ENCODE measurements at regions not wholly inside any gene's neighbourhood (a gene's known extent, or its start where the extent isn't known, plus 50 kb on each side); places are given as distances from the start of the nearest gene placed in this dataset.

DNA sequence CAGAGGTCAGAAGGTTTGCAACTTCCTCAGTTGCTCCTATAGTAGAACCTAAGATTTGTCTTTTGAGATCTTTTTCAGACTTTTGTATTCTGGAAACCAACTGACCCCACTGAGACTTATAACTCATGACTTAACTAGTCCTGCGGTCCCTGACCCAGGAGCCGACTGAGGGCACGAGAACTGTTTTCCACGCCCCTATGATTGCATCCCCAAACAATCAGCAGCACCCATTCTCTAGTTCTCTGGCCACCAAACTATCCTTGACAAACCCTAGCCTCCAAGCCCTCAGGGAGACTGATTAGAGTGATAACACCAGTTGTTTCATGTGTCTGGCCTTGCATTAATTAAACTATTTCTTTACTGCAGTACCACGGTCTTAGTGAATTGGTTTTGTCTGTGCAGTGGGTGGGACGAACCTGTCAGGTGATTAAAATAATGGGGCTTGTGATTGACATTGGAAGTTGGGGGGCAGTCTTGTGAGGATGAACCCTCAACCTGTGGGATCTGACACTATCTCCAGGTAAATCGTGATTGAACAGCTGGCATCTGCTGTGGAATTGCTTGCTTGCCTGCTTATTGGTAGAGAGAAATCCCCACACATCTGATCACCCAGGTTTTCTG, 95.7 kb downstream of the B3GNT2 start:
- H3K4me3 ChIP-seq, result no peak overlapping the region
- TF ChIP-seq, protein P1, sequence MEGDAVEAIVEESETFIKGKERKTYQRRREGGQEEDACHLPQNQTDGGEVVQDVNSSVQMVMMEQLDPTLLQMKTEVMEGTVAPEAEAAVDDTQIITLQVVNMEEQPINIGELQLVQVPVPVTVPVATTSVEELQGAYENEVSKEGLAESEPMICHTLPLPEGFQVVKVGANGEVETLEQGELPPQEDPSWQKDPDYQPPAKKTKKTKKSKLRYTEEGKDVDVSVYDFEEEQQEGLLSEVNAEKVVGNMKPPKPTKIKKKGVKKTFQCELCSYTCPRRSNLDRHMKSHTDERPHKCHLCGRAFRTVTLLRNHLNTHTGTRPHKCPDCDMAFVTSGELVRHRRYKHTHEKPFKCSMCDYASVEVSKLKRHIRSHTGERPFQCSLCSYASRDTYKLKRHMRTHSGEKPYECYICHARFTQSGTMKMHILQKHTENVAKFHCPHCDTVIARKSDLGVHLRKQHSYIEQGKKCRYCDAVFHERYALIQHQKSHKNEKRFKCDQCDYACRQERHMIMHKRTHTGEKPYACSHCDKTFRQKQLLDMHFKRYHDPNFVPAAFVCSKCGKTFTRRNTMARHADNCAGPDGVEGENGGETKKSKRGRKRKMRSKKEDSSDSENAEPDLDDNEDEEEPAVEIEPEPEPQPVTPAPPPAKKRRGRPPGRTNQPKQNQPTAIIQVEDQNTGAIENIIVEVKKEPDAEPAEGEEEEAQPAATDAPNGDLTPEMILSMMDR (IDR thresholded peaks at IDR 0.05), result no peak
- no peak for TF ChIP-seq POLR2A (IDR thresholded peaks at IDR 0.05)
- 87 to 93% (median 90%) methylated on average over 7 of the region's 7 CpGs for WGBS, 4 donors
- ATAC-seq, result no peak
- intact Hi-C loops (cut with DNase I), result loop anchor here in 2 of 10 donors (5.0 to 10.0 kb wide), 3 partner anchors 46 to 367 kb away; no protein-coding TSS in a partner anchor
- peaks cover 7 to 59% (median 41%) of the 10 kb centered on the region in 12 donors for H3K4me1 ChIP-seq
- no peaks in the 10 kb centered on the region for H3K27me3 ChIP-seq
- H3K27ac ChIP-seq, result peak overlapping the region in 3 of 12 donors; percentile 4 to 69 (median 29)
- H3K36me3 ChIP-seq, result no peaks in the 10 kb centered on the region
- no peaks in the 10 kb centered on the region for H3K9me3 ChIP-seq
- no peak for DNase-seq

DNA sequence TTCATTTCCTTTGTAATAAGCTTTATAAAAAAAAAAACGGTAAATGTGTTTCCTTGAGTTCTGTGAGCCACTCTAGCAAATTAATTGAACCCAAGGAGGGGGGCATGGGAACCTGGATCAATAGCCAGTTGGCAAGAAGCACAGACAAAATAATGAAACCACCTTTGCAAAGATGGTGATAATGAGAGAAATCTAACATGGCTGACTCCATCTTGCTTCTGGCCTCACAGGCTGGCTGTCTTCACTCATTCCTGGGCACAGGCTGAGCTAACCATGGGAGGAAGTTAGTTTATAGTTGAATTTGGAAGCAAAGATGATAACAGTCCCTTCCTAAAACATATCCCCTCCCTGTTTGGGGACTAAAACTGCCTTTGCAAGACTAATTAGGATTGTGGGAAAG, 95.1 kb downstream of the B3GNT2 start:
- intact Hi-C loops (cut with DNase I), result loop anchor here in 2 of 10 donors (5.0 to 10.0 kb wide), 3 partner anchors 46 to 366 kb away; no protein-coding TSS in a partner anchor
- H3K27ac ChIP-seq, result no peak overlapping the region
- peaks cover 7 to 59% (median 41%) of the 10 kb centered on the region in 12 donors for H3K4me1 ChIP-seq
- no peaks in the 10 kb centered on the region for H3K36me3 ChIP-seq
- no peak for ATAC-seq
- H3K27me3 ChIP-seq, result no peaks in the 10 kb centered on the region
- no peak for DNase-seq
- H3K4me3 ChIP-seq, result no peak overlapping the region
- WGBS, 4 donors, result 83 to 96% (median 93%) methylated on average over 1 of the region's 1 CpG
- peaks cover 0 to under 1% (median 0%) of the 10 kb centered on the region in 12 donors for H3K9me3 ChIP-seq
- TF ChIP-seq POLR2A (IDR thresholded peaks at IDR 0.05), result no peak
- TF ChIP-seq, protein P1 (IDR thresholded peaks at IDR 0.05), result no peak

DNA sequence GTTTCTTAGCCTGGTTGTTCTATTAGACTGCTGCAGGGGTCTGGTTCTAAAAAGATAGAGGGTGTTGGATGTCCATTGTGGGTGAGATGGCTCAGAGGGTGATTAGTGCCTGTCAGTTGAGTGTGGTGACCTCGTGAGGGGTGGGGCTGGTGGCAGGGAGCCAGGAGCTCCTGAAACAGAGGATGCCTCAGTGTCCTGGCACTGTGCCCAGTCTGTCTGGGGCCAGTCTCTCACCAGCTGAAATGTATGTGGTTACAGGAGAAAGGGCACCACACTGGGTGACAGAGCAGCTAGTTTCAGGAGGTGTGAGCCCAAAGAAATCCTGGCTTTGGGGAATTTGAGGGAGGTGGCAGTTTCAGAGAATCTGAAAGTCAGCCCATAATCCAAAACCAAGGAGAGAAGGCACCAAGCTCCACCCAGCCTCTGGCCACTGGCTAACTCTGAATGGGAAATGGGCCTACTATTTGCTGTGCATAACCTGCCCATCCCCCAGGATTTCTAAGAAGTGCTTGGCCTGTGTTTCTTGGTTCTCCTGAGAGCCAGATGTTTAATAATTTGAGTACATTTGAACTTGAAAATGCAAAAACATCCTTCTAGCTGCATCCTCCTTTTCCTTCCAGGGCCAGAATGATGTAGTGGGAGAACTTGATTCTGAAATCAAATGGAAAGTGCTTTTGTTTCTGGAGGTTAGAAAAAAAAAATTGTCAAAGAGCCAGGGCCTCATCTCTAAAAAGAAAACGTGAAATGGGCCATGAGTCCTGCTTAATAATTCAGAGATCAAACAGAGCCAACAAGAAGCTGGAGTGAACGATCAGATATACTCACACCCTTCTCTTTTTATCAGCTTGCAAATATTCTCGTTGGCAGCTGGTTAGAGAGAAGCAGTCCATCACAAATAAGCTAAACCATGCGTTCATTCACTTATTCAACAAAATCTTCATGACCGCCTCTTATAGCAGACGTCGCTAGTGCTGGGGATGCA, 92.3 kb downstream of the B3GNT2 start:
- Histone ChIP-seq H3K4me3 (no peak overlapping the region), H3K27me3 (no peaks in the 10 kb centered on the region), H3K27ac (peak overlapping the region in 10 of 12 donors; percentile 2 to 80 (median 44)), H3K36me3 (no peaks in the 10 kb centered on the region), H3K4me1 (peaks cover 3 to 45% (median 29%) of the 10 kb centered on the region in 12 donors), H3K9me3 (peaks cover 0 to 17% (median 10%) of the 10 kb centered on the region in 12 donors)
- peak; percentile 75 to 87 (median 80) for DNase-seq
- WGBS, 4 donors, result 49 to 62% (median 52%) methylated on average over 8 of the region's 8 CpGs
- intact Hi-C loops (cut with DNase I), result no loop called here
- peak; percentile 54 to 84 (median 74) for ATAC-seq
- no peak for TF ChIP-seq POLR2A (IDR thresholded peaks at IDR 0.05)
- TF ChIP-seq, protein P1 (IDR thresholded peaks at IDR 0.05), result no peak

DNA sequence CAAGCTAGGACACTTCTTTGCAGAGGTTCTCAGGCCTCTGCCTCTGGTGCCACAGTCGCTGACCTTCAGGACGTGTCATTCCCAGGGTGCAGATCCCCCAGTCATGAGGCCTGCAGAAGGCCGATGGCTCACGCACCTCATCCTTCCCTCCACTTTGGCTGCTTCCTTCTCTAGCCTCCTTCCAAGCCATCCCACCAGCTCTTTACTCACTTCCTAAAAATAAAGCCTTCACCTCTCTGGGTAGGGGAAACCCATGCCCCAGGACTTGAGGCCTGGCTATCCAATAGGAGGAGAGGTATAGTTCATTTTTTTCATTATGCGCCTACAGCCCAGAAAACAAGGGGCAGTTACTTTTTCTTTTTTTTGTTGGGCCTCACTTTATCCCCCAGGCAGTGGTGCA, 91.4 kb downstream of the B3GNT2 start:
- 90 to 97% (median 93%) methylated on average over 5 of the region's 5 CpGs for WGBS, 4 donors
- peak overlapping the region in 5 of 12 donors; percentile 31 to 80 (median 68) for H3K27ac ChIP-seq

More for the DNA sequence above, 91.4 kb downstream of the B3GNT2 start:
- TF ChIP-seq POLR2A (IDR thresholded peaks at IDR 0.05), result no peak
- TF ChIP-seq, protein P1 (IDR thresholded peaks at IDR 0.05), result no peak
- DNase-seq, result no peak
- Histone ChIP-seq H3K36me3 (no peaks in the 10 kb centered on the region), H3K27me3 (no peaks in the 10 kb centered on the region), H3K9me3 (peaks cover 0 to 17% (median 10%) of the 10 kb centered on the region in 12 donors), H3K4me1 (peaks cover 3 to 35% (median 21%) of the 10 kb centered on the region in 12 donors), H3K4me3 (no peak overlapping the region)
- ATAC-seq, result no peak
- intact Hi-C loops (cut with DNase I), result no loop called here
